ENCODE measurements at regions not wholly inside any gene's neighbourhood (a gene's known extent, or its start where the extent isn't known, plus 50 kb on each side); places are given as distances from the start of the nearest gene placed in this dataset.

DNA sequence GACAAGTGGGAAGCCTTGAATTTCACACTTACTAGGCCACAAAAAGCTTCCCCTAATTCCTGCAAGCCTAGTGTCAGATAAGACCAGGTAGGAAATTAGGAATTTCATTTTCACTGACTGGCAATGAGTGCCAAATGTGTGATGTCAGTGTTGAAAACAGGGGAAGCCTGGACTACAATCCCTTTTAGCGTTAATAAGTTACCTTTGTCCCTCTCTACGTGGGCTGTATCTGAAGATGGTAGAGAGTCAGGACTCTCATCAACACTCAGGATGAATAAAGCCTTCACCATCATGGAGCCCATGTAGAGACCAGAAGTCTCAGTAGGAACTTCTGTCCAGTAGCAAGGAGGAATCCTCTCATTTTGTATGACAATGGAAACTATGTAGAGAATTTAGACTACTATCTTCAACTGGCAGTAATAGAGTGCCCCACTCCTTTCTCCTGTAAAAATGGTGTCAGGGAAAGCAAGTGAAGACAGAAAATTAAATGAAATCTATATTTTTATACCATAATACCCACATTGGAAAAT is 324.1 kb upstream of the KLHL1 start:
- Mint-ChIP-seq H3K9me3 (peaks cover 17% of the 10 kb centered on the region), H3K4me1 (no peaks in the 10 kb centered on the region), H3K4me3 (no peak overlapping the region), H3K27ac (ENCODE audit: low read depth) (no peak overlapping the region), H3K36me3 (ENCODE audit: insufficient read depth) (no peaks in the 10 kb centered on the region), H3K27me3 (no peaks in the 10 kb centered on the region)
- ATAC-seq (replicated peaks; ENCODE audit: extremely low read depth, poor library complexity, severe bottlenecking), result no peak
- no peak for DNase-seq (ENCODE audit: low spot score in 2 of 2)

DNA sequence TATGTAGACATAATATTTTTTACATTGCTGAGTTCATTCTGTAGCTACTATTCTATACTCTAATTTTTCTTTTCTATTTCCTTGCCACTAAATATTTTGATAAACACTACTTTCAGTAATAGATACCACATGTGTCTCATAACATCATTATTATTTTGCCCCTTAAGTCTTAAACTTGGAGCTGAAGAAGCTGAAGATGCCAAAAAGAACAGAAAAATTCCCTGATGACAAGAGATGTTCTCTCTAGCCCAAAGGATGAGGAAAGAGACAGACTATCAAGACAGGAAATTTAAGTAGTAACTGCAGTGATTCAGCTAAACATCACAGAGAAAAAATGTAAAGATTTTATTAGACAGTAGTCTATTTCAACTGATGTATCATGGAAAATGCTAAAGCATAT is 322.0 kb upstream of the KLHL1 start:
- Mint-ChIP-seq H3K4me1 (no peaks in the 10 kb centered on the region), H3K9me3 (peaks cover 11% of the 10 kb centered on the region), H3K27ac (ENCODE audit: low read depth) (no peak overlapping the region), H3K4me3 (no peak overlapping the region), H3K36me3 (ENCODE audit: insufficient read depth) (no peaks in the 10 kb centered on the region), H3K27me3 (no peaks in the 10 kb centered on the region)
- DNase-seq (ENCODE audit: low spot score in 2 of 2) (no peak), ATAC-seq (replicated peaks; ENCODE audit: extremely low read depth, poor library complexity, severe bottlenecking) (no peak)

DNA sequence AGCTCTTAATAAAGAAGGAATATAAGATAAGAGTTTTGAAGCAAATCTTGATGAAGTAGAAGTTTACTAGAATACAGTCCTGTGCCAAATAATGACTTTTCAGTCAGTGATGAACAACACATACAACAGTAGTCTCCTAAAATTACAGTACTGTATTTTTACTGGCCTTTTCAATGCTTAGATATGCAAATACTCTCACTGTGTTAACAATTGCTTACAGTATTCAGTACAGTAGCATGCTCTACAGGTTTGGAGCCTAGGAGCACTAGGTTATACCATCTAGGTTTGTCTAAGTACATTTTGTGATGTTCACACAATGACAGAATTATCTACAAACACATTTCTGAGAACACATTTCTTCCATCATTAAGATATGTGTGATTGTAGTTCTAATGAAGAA is 316.7 kb upstream of the KLHL1 start:
- H3K9me3 Mint-ChIP-seq, result peaks cover 11% of the 10 kb centered on the region
- ATAC-seq (replicated peaks; ENCODE audit: extremely low read depth, poor library complexity, severe bottlenecking), result no peak

DNA sequence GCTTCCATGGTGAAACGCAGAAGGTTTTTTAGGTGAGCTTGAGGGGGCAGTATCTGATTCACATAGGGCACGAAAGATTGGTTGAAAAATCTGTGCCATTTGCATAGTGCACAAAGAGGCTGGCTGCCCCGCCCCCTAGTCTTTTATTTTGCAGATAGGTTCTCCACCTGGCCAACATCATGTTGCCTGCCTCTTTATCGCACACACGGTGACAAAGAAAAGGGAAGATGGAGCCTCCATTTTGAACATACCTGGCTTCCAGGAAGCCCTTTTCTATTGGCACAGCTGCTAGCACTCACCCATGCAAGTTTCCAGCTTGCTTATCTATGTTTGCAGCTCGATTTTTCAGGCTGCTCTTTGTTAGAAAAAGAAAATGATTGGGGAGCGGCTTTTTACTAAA is 316.2 kb upstream of the KLHL1 start:
- no peaks in the 10 kb centered on the region for H3K36me3 Mint-ChIP-seq (ENCODE audit: insufficient read depth)
- H3K4me3 Mint-ChIP-seq, result no peak overlapping the region
- H3K27me3 Mint-ChIP-seq, result no peaks in the 10 kb centered on the region
- ATAC-seq (replicated peaks; ENCODE audit: extremely low read depth, poor library complexity, severe bottlenecking) (no peak), DNase-seq (ENCODE audit: low spot score in 2 of 2) (no peak)
- no peaks in the 10 kb centered on the region for H3K4me1 Mint-ChIP-seq
- no peak overlapping the region for H3K27ac Mint-ChIP-seq (ENCODE audit: low read depth)
- H3K9me3 Mint-ChIP-seq, result peaks cover 11% of the 10 kb centered on the region

More for the DNA sequence above, 316.7 kb upstream of the KLHL1 start:
- no peak for DNase-seq (ENCODE audit: low spot score in 2 of 2)
- Mint-ChIP-seq H3K27me3 (no peaks in the 10 kb centered on the region), H3K4me3 (no peak overlapping the region), H3K36me3 (ENCODE audit: insufficient read depth) (no peaks in the 10 kb centered on the region), H3K4me1 (no peaks in the 10 kb centered on the region), H3K27ac (ENCODE audit: low read depth) (no peak overlapping the region)

DNA sequence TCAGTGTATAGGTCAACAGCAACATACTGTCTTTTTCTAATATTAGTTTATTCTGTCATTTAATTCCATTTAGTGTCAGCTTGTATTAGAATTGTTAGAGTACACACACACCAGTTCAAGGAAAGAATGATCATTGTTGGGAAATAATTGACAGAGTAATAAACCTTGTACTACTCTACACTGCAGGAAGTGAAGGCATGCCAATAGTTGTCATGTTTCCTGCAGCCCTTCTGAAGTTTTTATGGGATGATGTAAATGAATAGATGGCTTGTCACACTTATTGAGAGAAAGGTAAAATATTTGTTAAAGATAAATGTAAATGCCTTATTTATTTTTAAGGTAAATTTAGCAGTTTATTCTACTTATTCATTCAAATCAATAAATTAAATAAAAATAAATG is 306.9 kb upstream of the KLHL1 start:
- Mint-ChIP-seq H3K4me1 (no peaks in the 10 kb centered on the region), H3K27me3 (no peaks in the 10 kb centered on the region), H3K9me3 (peaks cover 22% of the 10 kb centered on the region), H3K36me3 (ENCODE audit: insufficient read depth) (no peaks in the 10 kb centered on the region), H3K27ac (ENCODE audit: low read depth) (no peak overlapping the region), H3K4me3 (no peak overlapping the region)
- ATAC-seq (replicated peaks; ENCODE audit: extremely low read depth, poor library complexity, severe bottlenecking), result no peak
- no peak for DNase-seq (ENCODE audit: low spot score in 2 of 2)

DNA sequence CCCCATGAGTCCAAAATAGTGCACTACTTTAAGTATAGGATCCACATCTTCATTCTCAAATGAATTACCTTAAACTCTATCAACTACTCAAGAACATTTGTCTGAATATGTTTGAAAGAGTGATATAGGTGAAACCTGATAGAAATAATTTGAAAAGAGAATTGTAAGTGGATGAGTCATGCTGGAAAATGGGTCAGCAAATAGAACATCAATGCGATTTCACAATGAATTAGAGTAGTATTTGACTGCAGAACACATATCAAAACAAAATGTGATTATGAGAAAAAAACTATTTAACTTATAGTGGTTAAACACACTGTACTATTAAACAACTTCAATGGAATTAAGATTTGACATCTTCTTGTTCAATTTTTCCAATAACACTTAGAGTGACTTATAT is 300.6 kb upstream of the KLHL1 start:
- H3K27me3 Mint-ChIP-seq, result no peaks in the 10 kb centered on the region
- ATAC-seq (replicated peaks; ENCODE audit: extremely low read depth, poor library complexity, severe bottlenecking), result no peak

DNA sequence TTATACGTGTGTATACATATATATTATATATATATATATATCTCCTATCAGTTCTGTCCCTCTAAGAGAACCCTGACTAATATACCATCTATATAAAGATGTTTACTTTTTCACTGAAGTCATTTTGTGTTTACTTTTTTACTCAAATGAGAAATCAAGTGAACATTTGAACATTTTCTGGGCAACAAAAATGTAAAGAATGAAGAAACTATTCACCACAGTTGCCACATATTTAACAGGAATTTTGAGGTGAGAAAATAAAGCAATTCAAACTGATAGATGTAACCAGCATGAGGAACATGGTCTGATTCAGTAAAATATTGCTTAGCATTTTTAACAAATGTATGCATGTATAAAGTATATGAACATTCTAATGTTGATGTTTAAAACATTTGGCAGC is 299.2 kb upstream of the KLHL1 start:
- DNase-seq (ENCODE audit: low spot score in 2 of 2) (no peak), ATAC-seq (replicated peaks; ENCODE audit: extremely low read depth, poor library complexity, severe bottlenecking) (no peak)
- H3K27me3 Mint-ChIP-seq, result no peaks in the 10 kb centered on the region
- no peaks in the 10 kb centered on the region for H3K36me3 Mint-ChIP-seq (ENCODE audit: insufficient read depth)
- H3K4me3 Mint-ChIP-seq, result no peak overlapping the region
- no peak overlapping the region for H3K27ac Mint-ChIP-seq (ENCODE audit: low read depth)
- H3K4me1 Mint-ChIP-seq, result no peaks in the 10 kb centered on the region
- peaks cover 8% of the 10 kb centered on the region for H3K9me3 Mint-ChIP-seq

More for the DNA sequence above, 300.6 kb upstream of the KLHL1 start:
- no peaks in the 10 kb centered on the region for H3K36me3 Mint-ChIP-seq (ENCODE audit: insufficient read depth)
- peaks cover 21% of the 10 kb centered on the region for H3K9me3 Mint-ChIP-seq
- DNase-seq (ENCODE audit: low spot score in 2 of 2), result no peak
- H3K4me3 Mint-ChIP-seq, result no peak overlapping the region
- H3K4me1 Mint-ChIP-seq, result no peaks in the 10 kb centered on the region
- no peak overlapping the region for H3K27ac Mint-ChIP-seq (ENCODE audit: low read depth)

DNA sequence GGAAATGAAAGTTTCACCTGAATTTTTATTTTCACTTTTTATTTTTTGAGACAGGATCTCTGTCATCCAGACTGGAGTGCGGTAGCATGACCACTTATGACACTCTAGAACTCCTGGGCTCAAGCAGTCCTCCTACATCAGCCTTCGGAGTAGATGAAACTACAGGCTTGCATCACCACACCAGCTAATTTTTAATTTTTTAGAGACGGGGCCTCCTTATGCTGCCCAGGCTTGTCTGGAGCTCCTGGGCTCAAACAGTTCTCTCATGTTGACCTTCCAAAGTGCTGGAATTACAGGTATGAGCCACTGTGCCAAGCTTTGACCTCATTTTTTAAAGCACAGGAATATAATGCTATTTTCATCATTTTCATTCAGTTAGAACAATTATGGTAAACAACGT is 297.0 kb upstream of the KLHL1 start:
- Mint-ChIP-seq H3K27me3 (no peaks in the 10 kb centered on the region), H3K27ac (ENCODE audit: low read depth) (no peak overlapping the region), H3K9me3 (peaks cover 5% of the 10 kb centered on the region), H3K4me3 (no peak overlapping the region), H3K36me3 (ENCODE audit: insufficient read depth) (no peaks in the 10 kb centered on the region), H3K4me1 (no peaks in the 10 kb centered on the region)
- ATAC-seq (replicated peaks; ENCODE audit: extremely low read depth, poor library complexity, severe bottlenecking) (no peak), DNase-seq (ENCODE audit: low spot score in 2 of 2) (no peak)

DNA sequence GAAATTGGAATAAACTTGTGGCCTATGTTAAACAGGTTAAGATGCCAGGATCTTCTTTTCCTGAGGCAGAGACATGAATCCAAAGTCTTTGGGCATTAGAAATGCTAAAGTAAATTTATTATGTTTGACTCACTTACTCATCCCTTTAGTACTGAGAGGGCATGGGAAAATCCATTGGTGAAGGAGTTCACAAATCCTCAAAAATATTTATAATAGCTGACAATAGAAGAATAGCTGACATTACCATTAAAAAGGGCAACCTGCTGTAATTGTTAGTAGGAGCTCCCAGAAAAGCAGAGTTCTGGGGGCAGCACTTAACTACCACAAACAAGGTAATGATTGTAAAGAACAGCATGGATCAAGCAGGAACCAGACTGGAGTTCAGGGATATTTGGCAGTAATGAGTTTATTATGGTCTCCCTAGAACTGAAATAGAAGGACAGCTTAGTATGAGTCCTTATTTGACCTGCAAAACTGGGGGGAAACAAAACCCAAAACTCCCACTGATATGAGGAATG is 285.8 kb upstream of the KLHL1 start:
- Mint-ChIP-seq H3K4me3 (no peak overlapping the region), H3K36me3 (ENCODE audit: insufficient read depth) (no peaks in the 10 kb centered on the region)
- no peak for ATAC-seq (replicated peaks; ENCODE audit: extremely low read depth, poor library complexity, severe bottlenecking)

DNA sequence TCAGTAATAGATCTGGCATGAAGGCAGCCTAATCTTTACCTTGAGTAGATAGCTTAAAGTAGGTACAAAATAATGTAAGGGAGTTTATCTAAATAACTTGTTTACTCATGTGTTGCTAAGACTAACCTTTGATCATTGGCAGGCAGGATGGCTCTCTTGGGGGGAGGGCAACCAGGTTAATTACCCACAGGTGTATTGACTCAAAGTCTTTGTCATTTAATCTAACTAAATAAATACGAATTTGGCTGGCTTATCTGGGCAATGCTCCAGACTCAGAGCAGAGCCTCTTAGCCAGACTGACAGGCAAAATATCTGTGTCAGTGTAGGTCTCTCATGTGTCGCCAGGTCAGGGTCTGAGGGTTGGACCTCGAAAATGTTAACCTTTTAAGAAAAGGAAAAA is 283.4 kb upstream of the KLHL1 start:
- Mint-ChIP-seq H3K9me3 (peaks cover 9% of the 10 kb centered on the region), H3K4me3 (no peak overlapping the region), H3K36me3 (ENCODE audit: insufficient read depth) (no peaks in the 10 kb centered on the region), H3K4me1 (no peaks in the 10 kb centered on the region), H3K27ac (ENCODE audit: low read depth) (no peak overlapping the region), H3K27me3 (no peaks in the 10 kb centered on the region)
- DNase-seq (ENCODE audit: low spot score in 2 of 2) (no peak), ATAC-seq (replicated peaks; ENCODE audit: extremely low read depth, poor library complexity, severe bottlenecking) (no peak)

More for the DNA sequence above, 285.8 kb upstream of the KLHL1 start:
- no peak overlapping the region for H3K27ac Mint-ChIP-seq (ENCODE audit: low read depth)
- no peak for DNase-seq (ENCODE audit: low spot score in 2 of 2)
- no peaks in the 10 kb centered on the region for H3K27me3 Mint-ChIP-seq
- peaks cover 16% of the 10 kb centered on the region for H3K9me3 Mint-ChIP-seq
- no peaks in the 10 kb centered on the region for H3K4me1 Mint-ChIP-seq

DNA sequence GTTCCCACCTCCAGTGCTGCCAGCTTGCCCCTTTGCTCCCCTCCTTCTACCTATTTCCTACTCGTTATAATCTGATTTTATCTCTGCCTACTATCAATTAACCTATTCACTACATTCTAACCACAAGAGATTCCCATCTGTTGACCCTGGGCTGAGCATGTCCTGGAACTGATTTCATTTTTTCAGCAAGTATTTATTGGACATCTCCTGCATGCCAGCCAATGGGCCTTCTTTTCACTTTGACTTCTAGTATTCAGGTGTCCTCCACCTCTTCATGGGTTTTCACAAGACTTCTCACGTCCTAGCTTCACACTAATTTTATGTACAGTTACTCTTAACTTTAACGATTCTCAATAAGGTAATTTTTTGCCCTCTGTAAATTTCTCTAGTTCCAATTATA is 282.7 kb upstream of the KLHL1 start:
- no peak for ATAC-seq (replicated peaks; ENCODE audit: extremely low read depth, poor library complexity, severe bottlenecking)
- Mint-ChIP-seq H3K36me3 (ENCODE audit: insufficient read depth) (no peaks in the 10 kb centered on the region), H3K9me3 (peaks cover 9% of the 10 kb centered on the region), H3K27me3 (no peaks in the 10 kb centered on the region), H3K27ac (ENCODE audit: low read depth) (no peak overlapping the region), H3K4me1 (no peaks in the 10 kb centered on the region), H3K4me3 (no peak overlapping the region)
- DNase-seq (ENCODE audit: low spot score in 2 of 2), result no peak

DNA sequence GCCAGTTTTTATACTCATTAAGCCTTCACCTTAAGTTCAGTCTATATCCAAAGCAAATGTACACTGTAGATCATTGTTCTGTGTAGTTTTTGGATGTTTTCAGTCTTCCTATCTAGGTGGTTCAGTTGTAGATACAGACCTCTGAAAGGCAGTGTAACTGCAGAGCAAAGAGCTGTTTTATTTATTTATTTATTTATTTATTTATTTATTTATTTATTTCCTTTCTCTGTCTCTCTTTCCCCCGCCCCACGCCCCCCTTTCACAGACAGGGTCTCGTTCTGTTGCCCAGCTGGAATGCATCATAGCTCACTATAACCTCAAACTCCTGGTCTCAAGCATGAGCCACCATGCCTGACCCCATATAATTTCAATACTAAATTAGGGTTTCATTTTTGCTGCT is 281.8 kb upstream of the KLHL1 start:
- no peak overlapping the region for H3K27ac Mint-ChIP-seq (ENCODE audit: low read depth)
- peaks cover 9% of the 10 kb centered on the region for H3K9me3 Mint-ChIP-seq
- ATAC-seq (replicated peaks; ENCODE audit: extremely low read depth, poor library complexity, severe bottlenecking) (no peak), DNase-seq (ENCODE audit: low spot score in 2 of 2) (no peak)
- no peaks in the 10 kb centered on the region for H3K27me3 Mint-ChIP-seq
- no peak overlapping the region for H3K4me3 Mint-ChIP-seq
- H3K36me3 Mint-ChIP-seq (ENCODE audit: insufficient read depth), result no peaks in the 10 kb centered on the region
- no peaks in the 10 kb centered on the region for H3K4me1 Mint-ChIP-seq

DNA sequence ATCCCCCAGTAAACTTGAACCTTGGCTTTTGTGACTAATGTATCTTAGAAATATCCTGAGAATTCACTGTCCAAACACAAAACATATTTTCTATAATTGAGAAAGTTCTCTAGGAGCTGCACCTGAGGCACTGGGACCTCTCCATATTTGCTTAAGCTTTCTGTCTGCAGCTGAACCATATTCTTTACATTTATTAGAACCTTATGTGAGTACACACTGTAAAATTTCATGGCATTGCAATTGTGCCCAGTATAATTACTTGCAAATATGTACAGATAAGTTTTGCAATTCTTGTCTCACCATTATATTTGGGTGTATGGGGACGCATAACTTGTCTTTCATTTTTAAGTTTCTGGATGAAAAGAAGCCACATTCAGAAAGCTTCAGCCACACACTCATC is 280.7 kb upstream of the KLHL1 start:
- no peak overlapping the region for H3K27ac Mint-ChIP-seq (ENCODE audit: low read depth)
- no peak for ATAC-seq (replicated peaks; ENCODE audit: extremely low read depth, poor library complexity, severe bottlenecking)
- no peak for DNase-seq (ENCODE audit: low spot score in 2 of 2)
- no peak overlapping the region for H3K4me3 Mint-ChIP-seq
- H3K4me1 Mint-ChIP-seq, result no peaks in the 10 kb centered on the region
- peaks cover 9% of the 10 kb centered on the region for H3K9me3 Mint-ChIP-seq
- no peaks in the 10 kb centered on the region for H3K36me3 Mint-ChIP-seq (ENCODE audit: insufficient read depth)
- H3K27me3 Mint-ChIP-seq, result no peaks in the 10 kb centered on the region

DNA sequence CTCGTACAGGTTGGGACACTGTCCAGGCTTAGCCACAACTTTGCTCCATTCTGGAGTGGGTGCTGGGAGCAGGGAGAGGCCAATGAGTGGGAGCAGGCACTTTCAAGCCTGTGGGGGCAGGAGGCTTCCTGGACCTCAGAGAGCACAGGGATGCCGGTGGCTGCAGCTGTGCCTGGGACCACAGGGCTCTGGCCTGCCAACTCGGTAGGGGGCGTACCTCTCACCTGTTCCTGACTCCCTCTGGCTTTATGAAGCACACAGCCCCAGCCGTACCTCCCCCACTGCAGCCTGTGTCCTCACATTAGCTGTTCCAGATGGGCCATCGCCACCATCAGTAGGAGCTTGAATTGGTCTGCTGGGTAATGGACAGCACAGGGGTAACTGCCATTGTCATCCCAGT is 278.7 kb upstream of the KLHL1 start:
- ATAC-seq (replicated peaks; ENCODE audit: extremely low read depth, poor library complexity, severe bottlenecking), result no peak
- Mint-ChIP-seq H3K27ac (ENCODE audit: low read depth) (no peak overlapping the region), H3K36me3 (ENCODE audit: insufficient read depth) (no peaks in the 10 kb centered on the region), H3K4me3 (no peak overlapping the region), H3K4me1 (no peaks in the 10 kb centered on the region), H3K27me3 (no peaks in the 10 kb centered on the region), H3K9me3 (peaks cover 9% of the 10 kb centered on the region)
- DNase-seq (ENCODE audit: low spot score in 2 of 2), result no peak

Data from central memory CD8-positive, alpha-beta T cell (primary cell).